ENCODE measurements at regions not wholly inside any gene's neighbourhood (a gene's known extent, or its start where the extent isn't known, plus 50 kb on each side); places are given as distances from the start of the nearest gene placed in this dataset.
A peak's percentile ranks its signal among the peaks of the same experiment; 100 is the strongest.

DNA sequence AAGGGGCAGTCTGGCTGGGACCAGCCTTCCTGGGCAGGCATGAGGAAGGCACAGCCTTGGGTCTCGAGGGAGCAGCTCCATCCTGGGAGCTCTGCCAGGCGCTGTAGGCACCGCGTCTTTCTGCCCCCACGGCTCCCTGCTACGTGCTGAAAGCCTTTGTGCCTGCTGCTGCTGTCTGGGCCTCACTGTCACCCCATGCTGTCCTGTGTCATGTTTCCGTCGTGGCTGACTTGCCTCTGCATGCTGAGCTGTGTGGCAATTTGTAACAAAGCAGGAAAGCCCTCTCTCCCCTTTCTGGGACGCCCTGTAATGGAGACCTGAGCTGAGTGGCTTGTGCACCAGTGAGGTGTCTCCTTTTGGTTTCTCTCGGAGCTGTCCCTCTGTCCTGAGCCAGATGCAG, 152.5 kb downstream of the TSN start:
- Histone ChIP-seq H3K4me3 (ENCODE audit: low read length in 2 of 2) (no peak overlapping the region), H3K4me2 (ENCODE audit: insufficient read depth, low read length, poor library complexity, severe bottlenecking) (no peak overlapping the region), H3K18ac (ENCODE audit: low read length) (peak overlapping the region; percentile 44), H4K8ac (ENCODE audit: low read depth, low read length) (no peak overlapping the region), H2BK12ac (ENCODE audit: low read length) (peak overlapping the region; percentile 25), H4K91ac (ENCODE audit: low read depth, low read length, poor library complexity) (no peak overlapping the region), H3K14ac (ENCODE audit: low read length) (peak overlapping the region; percentile 50), H3K27ac (replicated peaks; ENCODE audit: low read length) (no peak overlapping the region), H2BK5ac (ENCODE audit: low read length) (no peak overlapping the region), H2BK120ac (ENCODE audit: low read depth, low read length) (no peak overlapping the region), H3K9me3 (replicated peaks in 1 of 2; ENCODE audit: control insufficient read depth in 2 of 2, insufficient read depth in 1 of 2, low read depth in 1 of 2, low read length in 2 of 2) (peaks cover 0 to 1% of the 10 kb centered on the region in 2 donors), H3K27me3 (ENCODE audit: control insufficient read depth in 3 of 3, insufficient read depth in 3 of 3, low read depth in 1 of 3, low read length in 3 of 3) (peaks cover 0 to 9% (median 2%) of the 10 kb centered on the region in 3 experiments), H3K23ac (ENCODE audit: low read depth, low read length, poor library complexity) (no peak overlapping the region), H2BK15ac (ENCODE audit: low read length) (no peak overlapping the region), H3K4ac (ENCODE audit: low read length) (no peak overlapping the region), H3K9ac (ENCODE audit: low read depth, low read length, poor library complexity) (peak overlapping the region; percentile 7), H3K36me3 (replicated peaks in 1 of 2; ENCODE audit: control insufficient read depth in 2 of 2, insufficient read depth in 2 of 2, low read length in 2 of 2) (no peaks in the 10 kb centered on the region), H2AFZ (ENCODE audit: low read length) (peak overlapping the region; percentile 78), H2AK5ac (ENCODE audit: low read depth, low read length) (no peak overlapping the region), H3K79me1 (ENCODE audit: low read depth, low read length) (no peaks in the 10 kb centered on the region), H3K4me1 (ENCODE audit: control insufficient read depth in 2 of 2, insufficient read depth in 1 of 2, low read depth in 1 of 2, low read length in 2 of 2) (peaks cover 2 to 15% of the 10 kb centered on the region in 2 donors)
- DNase-seq (ENCODE audit: low spot score), result no peak
- no CpG with 5 or more reads among the region's 10 CpGs for whole genome bisulfite sequencing, 2 donors (ENCODE audit: extremely low coverage in 2 of 2, insufficient read length in 2 of 2, insufficient replicate concordance in 1 of 2)

GRCh38 chr2:121910139-121910538, 154.7 kb downstream of the TSN start:
- H3K4me3 ChIP-seq (ENCODE audit: low read length in 2 of 2), result no peak overlapping the region
- H3K23ac ChIP-seq (ENCODE audit: low read depth, low read length, poor library complexity), result no peak overlapping the region
- H4K91ac ChIP-seq (ENCODE audit: low read depth, low read length, poor library complexity), result no peak overlapping the region
- H3K4ac ChIP-seq (ENCODE audit: low read length), result no peak overlapping the region
- no peak overlapping the region for H4K8ac ChIP-seq (ENCODE audit: low read depth, low read length)
- H3K9ac ChIP-seq (ENCODE audit: low read depth, low read length, poor library complexity), result no peak overlapping the region
- H3K27me3 ChIP-seq (ENCODE audit: control insufficient read depth in 3 of 3, insufficient read depth in 3 of 3, low read depth in 1 of 3, low read length in 3 of 3), result peaks cover 0 to 9% (median 2%) of the 10 kb centered on the region in 3 experiments
- no peak overlapping the region for H3K4me2 ChIP-seq (ENCODE audit: insufficient read depth, low read length, poor library complexity, severe bottlenecking)
- H2BK120ac ChIP-seq (ENCODE audit: low read depth, low read length), result no peak overlapping the region
- H3K36me3 ChIP-seq (replicated peaks in 1 of 2; ENCODE audit: control insufficient read depth in 2 of 2, insufficient read depth in 2 of 2, low read length in 2 of 2), result no peaks in the 10 kb centered on the region
- H3K27ac ChIP-seq (replicated peaks; ENCODE audit: low read length), result no peak overlapping the region
- H3K14ac ChIP-seq (ENCODE audit: low read length), result no peak overlapping the region
- no peaks in the 10 kb centered on the region for H3K79me1 ChIP-seq (ENCODE audit: low read depth, low read length)
- H2BK12ac ChIP-seq (ENCODE audit: low read length), result no peak overlapping the region
- H2BK5ac ChIP-seq (ENCODE audit: low read length), result no peak overlapping the region
- no peak overlapping the region for H2AK5ac ChIP-seq (ENCODE audit: low read depth, low read length)
- no peak for DNase-seq (ENCODE audit: low spot score)
- H2AFZ ChIP-seq (ENCODE audit: low read length), result no peak overlapping the region
- H3K9me3 ChIP-seq (replicated peaks in 1 of 2; ENCODE audit: control insufficient read depth in 2 of 2, insufficient read depth in 1 of 2, low read depth in 1 of 2, low read length in 2 of 2), result peaks cover 0 to 1% of the 10 kb centered on the region in 2 donors
- no peak overlapping the region for H3K18ac ChIP-seq (ENCODE audit: low read length)
- no CpG with 5 or more reads among the region's 1 CpG for WGBS, 2 donors (ENCODE audit: extremely low coverage in 2 of 2, insufficient read length in 2 of 2, insufficient replicate concordance in 1 of 2)
- H3K4me1 ChIP-seq (ENCODE audit: control insufficient read depth in 2 of 2, insufficient read depth in 1 of 2, low read depth in 1 of 2, low read length in 2 of 2), result peaks cover 2 to 15% of the 10 kb centered on the region in 2 donors
- no peak overlapping the region for H2BK15ac ChIP-seq (ENCODE audit: low read length)

DNA sequence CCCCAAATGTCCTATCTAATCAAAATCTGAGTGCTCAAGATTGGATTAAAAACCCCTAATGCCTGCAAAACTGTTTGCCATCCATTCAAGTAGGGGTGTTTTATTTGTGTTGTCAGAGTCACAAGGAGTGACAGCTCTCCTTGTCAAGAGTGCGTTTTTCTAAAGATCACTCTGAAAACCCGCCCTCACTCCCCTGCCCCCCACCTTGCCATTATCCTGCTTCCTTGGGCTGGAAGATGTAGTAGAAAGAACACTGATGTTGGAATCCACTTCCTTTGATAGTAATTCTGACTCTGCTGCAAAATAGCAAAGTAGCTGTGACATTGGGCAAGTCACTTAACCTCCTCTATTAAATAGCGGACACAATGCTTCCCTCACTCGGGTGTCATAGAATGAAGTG, 155.6 kb downstream of the TSN start:
- Histone ChIP-seq H3K4me2 (ENCODE audit: insufficient read depth, low read length, poor library complexity, severe bottlenecking) (no peak overlapping the region), H2BK5ac (ENCODE audit: low read length) (no peak overlapping the region), H4K8ac (ENCODE audit: low read depth, low read length) (no peak overlapping the region), H2AK5ac (ENCODE audit: low read depth, low read length) (no peak overlapping the region), H3K27ac (replicated peaks; ENCODE audit: low read length) (no peak overlapping the region), H4K91ac (ENCODE audit: low read depth, low read length, poor library complexity) (no peak overlapping the region), H3K9me3 (replicated peaks in 1 of 2; ENCODE audit: control insufficient read depth in 2 of 2, insufficient read depth in 1 of 2, low read depth in 1 of 2, low read length in 2 of 2) (peaks cover 0 to 1% of the 10 kb centered on the region in 2 donors), H3K23ac (ENCODE audit: low read depth, low read length, poor library complexity) (no peak overlapping the region), H3K36me3 (replicated peaks in 1 of 2; ENCODE audit: control insufficient read depth in 2 of 2, insufficient read depth in 2 of 2, low read length in 2 of 2) (no peaks in the 10 kb centered on the region), H3K9ac (ENCODE audit: low read depth, low read length, poor library complexity) (no peak overlapping the region), H3K4me3 (ENCODE audit: low read length in 2 of 2) (no peak overlapping the region), H3K14ac (ENCODE audit: low read length) (no peak overlapping the region), H2BK120ac (ENCODE audit: low read depth, low read length) (no peak overlapping the region), H2AFZ (ENCODE audit: low read length) (no peak overlapping the region), H3K4me1 (ENCODE audit: control insufficient read depth in 2 of 2, insufficient read depth in 1 of 2, low read depth in 1 of 2, low read length in 2 of 2) (peaks cover 2 to 15% of the 10 kb centered on the region in 2 donors), H3K27me3 (ENCODE audit: control insufficient read depth in 3 of 3, insufficient read depth in 3 of 3, low read depth in 1 of 3, low read length in 3 of 3) (peaks cover 0 to 9% (median 2%) of the 10 kb centered on the region in 3 experiments), H3K18ac (ENCODE audit: low read length) (no peak overlapping the region), H3K4ac (ENCODE audit: low read length) (no peak overlapping the region), H3K79me1 (ENCODE audit: low read depth, low read length) (no peaks in the 10 kb centered on the region), H2BK15ac (ENCODE audit: low read length) (no peak overlapping the region), H2BK12ac (ENCODE audit: low read length) (no peak overlapping the region)
- WGBS, 2 donors (ENCODE audit: extremely low coverage in 2 of 2, insufficient read length in 2 of 2, insufficient replicate concordance in 1 of 2), result no CpG with 5 or more reads among the region's 4 CpGs
- DNase-seq (ENCODE audit: low spot score), result peak; percentile 55

- Histone ChIP-seq H4K91ac (ENCODE audit: low read depth, low read length, poor library complexity) (no peak overlapping the region), H2BK5ac (ENCODE audit: low read length) (no peak overlapping the region)
- DNase-seq (ENCODE audit: low spot score), result no peak
Observed at GRCh38 chr2:121917143-121917542, 161.7 kb downstream of the TSN start.

More at GRCh38 chr2:121917143-121917542, 161.7 kb downstream of the TSN start:
- Histone ChIP-seq H3K27me3 (ENCODE audit: control insufficient read depth in 3 of 3, insufficient read depth in 3 of 3, low read depth in 1 of 3, low read length in 3 of 3) (no peaks in the 10 kb centered on the region), H3K79me1 (ENCODE audit: low read depth, low read length) (no peaks in the 10 kb centered on the region), H2AFZ (ENCODE audit: low read length) (no peak overlapping the region), H2BK12ac (ENCODE audit: low read length) (no peak overlapping the region), H3K9ac (ENCODE audit: low read depth, low read length, poor library complexity) (no peak overlapping the region), H3K4me2 (ENCODE audit: insufficient read depth, low read length, poor library complexity, severe bottlenecking) (no peak overlapping the region), H2AK5ac (ENCODE audit: low read depth, low read length) (no peak overlapping the region), H3K27ac (replicated peaks; ENCODE audit: low read length) (no peak overlapping the region), H3K23ac (ENCODE audit: low read depth, low read length, poor library complexity) (no peak overlapping the region), H3K4me3 (ENCODE audit: low read length in 2 of 2) (no peak overlapping the region), H3K18ac (ENCODE audit: low read length) (peak overlapping the region; percentile 49), H3K9me3 (replicated peaks in 1 of 2; ENCODE audit: control insufficient read depth in 2 of 2, insufficient read depth in 1 of 2, low read depth in 1 of 2, low read length in 2 of 2) (no peaks in the 10 kb centered on the region), H3K36me3 (replicated peaks in 1 of 2; ENCODE audit: control insufficient read depth in 2 of 2, insufficient read depth in 2 of 2, low read length in 2 of 2) (no peaks in the 10 kb centered on the region), H4K8ac (ENCODE audit: low read depth, low read length) (no peak overlapping the region), H2BK120ac (ENCODE audit: low read depth, low read length) (no peak overlapping the region), H2BK15ac (ENCODE audit: low read length) (no peak overlapping the region), H3K4me1 (ENCODE audit: control insufficient read depth in 2 of 2, insufficient read depth in 1 of 2, low read depth in 1 of 2, low read length in 2 of 2) (no peaks in the 10 kb centered on the region), H3K4ac (ENCODE audit: low read length) (no peak overlapping the region), H3K14ac (ENCODE audit: low read length) (no peak overlapping the region)
- WGBS, 2 donors (ENCODE audit: extremely low coverage in 2 of 2, insufficient read length in 2 of 2, insufficient replicate concordance in 1 of 2), result no CpG with 5 or more reads among the region's 10 CpGs

Data from neuronal stem cell (in vitro differentiated cells).